ENCODE measurements at regions not wholly inside any gene's neighbourhood (a gene's known extent, or its start where the extent isn't known, plus 50 kb on each side); places are given as distances from the start of the nearest gene placed in this dataset.

- DNase-seq (no peak), ATAC-seq (ENCODE audit: low read depth in 2 of 2) (no peak)
- no peaks in the 10 kb centered on the region for H3K36me3 Mint-ChIP-seq
- peaks cover 0 to 2% (median 0%) of the 10 kb centered on the region in 7 donors for H3K9me3 Mint-ChIP-seq
- no peak overlapping the region for H3K27ac Mint-ChIP-seq
- H3K27me3 Mint-ChIP-seq = peaks cover 0 to 8% (median 4%) of the 10 kb centered on the region in 3 donors
- no peaks in the 10 kb centered on the region for H3K4me1 Mint-ChIP-seq
- no peak overlapping the region for H3K4me3 Mint-ChIP-seq
Measured at GRCh38 chr7:24504836-24505235, 68.4 kb upstream of the PALS2 start.

GRCh38 chr7:24505968-24506367, 67.3 kb upstream of the PALS2 start:
- Mint-ChIP-seq H3K4me3 (no peak overlapping the region), H3K27me3 (peaks cover 0 to 12% (median 4%) of the 10 kb centered on the region in 3 donors), H3K36me3 (no peaks in the 10 kb centered on the region), H3K27ac (no peak overlapping the region), H3K9me3 (peaks cover 0 to 2% (median 0%) of the 10 kb centered on the region in 7 donors), H3K4me1 (no peaks in the 10 kb centered on the region)
- ATAC-seq (ENCODE audit: low read depth in 2 of 2) (no peak), DNase-seq (no peak)

- Mint-ChIP-seq H3K27me3 (peaks cover 0 to 14% (median under 1%) of the 10 kb centered on the region in 3 donors), H3K27ac (no peak overlapping the region), H3K36me3 (no peaks in the 10 kb centered on the region), H3K9me3 (peaks cover 0 to 2% (median 0%) of the 10 kb centered on the region in 7 donors), H3K4me3 (no peak overlapping the region), H3K4me1 (no peaks in the 10 kb centered on the region)
- DNase-seq = no peak
- no peak for ATAC-seq (ENCODE audit: low read depth in 2 of 2)
Measured at GRCh38 chr7:24508316-24508715, 64.9 kb upstream of the PALS2 start.

- no peak overlapping the region for H3K4me3 Mint-ChIP-seq
- peaks cover 0 to 9% (median 4%) of the 10 kb centered on the region in 7 donors for H3K9me3 Mint-ChIP-seq
- H3K27ac Mint-ChIP-seq = no peak overlapping the region
- DNase-seq = no peak
- ATAC-seq (ENCODE audit: low read depth in 2 of 2) = no peak
- peaks cover 0 to 13% of the 10 kb centered on the region in 2 donors for H3K36me3 Mint-ChIP-seq
- H3K27me3 Mint-ChIP-seq = peaks cover 14 to 20% (median 19%) of the 10 kb centered on the region in 3 donors
- H3K4me1 Mint-ChIP-seq = no peaks in the 10 kb centered on the region
Measured at GRCh38 chr7:24510759-24511158, 62.5 kb upstream of the PALS2 start.

GRCh38 chr7:24517166-24517565, 56.1 kb upstream of the PALS2 start:
- Mint-ChIP-seq H3K36me3 (peaks cover 0 to 14% of the 10 kb centered on the region in 2 donors), H3K27me3 (peaks cover 33 to 57% (median 53%) of the 10 kb centered on the region in 3 donors), H3K27ac (no peak overlapping the region), H3K4me1 (no peaks in the 10 kb centered on the region), H3K4me3 (no peak overlapping the region), H3K9me3 (peaks cover 0 to 9% (median 4%) of the 10 kb centered on the region in 7 donors)
- DNase-seq (no peak), ATAC-seq (ENCODE audit: low read depth in 2 of 2) (no peak)

- Mint-ChIP-seq H3K4me1 (no peaks in the 10 kb centered on the region), H3K27ac (no peak overlapping the region), H3K9me3 (peaks cover 0 to 6% (median 0%) of the 10 kb centered on the region in 7 donors), H3K36me3 (no peaks in the 10 kb centered on the region), H3K27me3 (peaks cover 30 to 35% (median 34%) of the 10 kb centered on the region in 3 donors), H3K4me3 (no peak overlapping the region)
- DNase-seq (no peak), ATAC-seq (ENCODE audit: low read depth in 2 of 2) (no peak)
Measured at GRCh38 chr7:24521917-24522623, 51.2 kb upstream of the PALS2 start.

Measured in naive B cell (primary cell).